ENCODE measurements at regions not wholly inside any gene's neighbourhood (a gene's known extent, or its start where the extent isn't known, plus 50 kb on each side); places are given as distances from the start of the nearest gene placed in this dataset.
"Not testable (repeated sequence)": the region's sequence is repeated elsewhere in the genome, so short reads cannot be mapped to it uniquely, and the experiment has no call there.

DNA sequence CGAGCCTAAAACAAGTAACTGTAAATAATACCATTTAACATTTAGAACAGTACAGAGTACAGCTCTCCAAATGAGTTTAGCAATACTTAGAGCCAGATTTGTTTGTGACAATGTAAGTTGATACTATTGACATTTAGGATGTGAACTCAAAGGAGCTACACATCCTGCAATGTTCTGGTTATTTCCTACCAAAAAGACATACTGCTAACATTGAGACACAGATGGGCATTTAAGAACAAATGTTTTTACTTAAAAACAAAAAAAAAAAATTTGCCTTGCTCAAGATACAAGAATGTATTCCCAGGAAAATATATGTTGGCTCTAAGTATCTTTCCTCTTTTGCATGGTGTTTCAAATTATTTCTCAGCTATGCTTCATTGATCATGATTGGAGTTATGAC is 1464.8 kb upstream of the PRMT6 start:
- DNase-seq (ENCODE audit: low spot score) = no peak

DNA sequence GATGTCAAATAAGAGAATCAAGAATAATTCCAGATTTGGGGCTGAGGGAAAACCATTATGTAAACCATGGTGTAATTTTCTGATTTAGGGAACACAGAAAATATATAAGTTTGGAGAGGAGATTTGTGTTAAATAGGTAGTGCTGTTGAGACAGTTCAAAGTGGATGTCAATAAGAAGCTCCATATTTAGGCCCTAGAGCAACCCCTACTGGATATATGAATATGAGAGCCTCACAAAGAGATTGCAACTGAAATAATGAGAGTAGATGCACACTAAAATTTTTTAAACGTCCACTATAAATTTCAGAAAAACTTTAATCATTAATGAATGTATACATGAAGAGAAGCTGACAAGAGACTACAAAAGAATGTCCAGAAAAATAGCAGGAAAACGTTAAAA is 1447.8 kb upstream of the PRMT6 start:
- no peak for DNase-seq (ENCODE audit: low spot score)

DNA sequence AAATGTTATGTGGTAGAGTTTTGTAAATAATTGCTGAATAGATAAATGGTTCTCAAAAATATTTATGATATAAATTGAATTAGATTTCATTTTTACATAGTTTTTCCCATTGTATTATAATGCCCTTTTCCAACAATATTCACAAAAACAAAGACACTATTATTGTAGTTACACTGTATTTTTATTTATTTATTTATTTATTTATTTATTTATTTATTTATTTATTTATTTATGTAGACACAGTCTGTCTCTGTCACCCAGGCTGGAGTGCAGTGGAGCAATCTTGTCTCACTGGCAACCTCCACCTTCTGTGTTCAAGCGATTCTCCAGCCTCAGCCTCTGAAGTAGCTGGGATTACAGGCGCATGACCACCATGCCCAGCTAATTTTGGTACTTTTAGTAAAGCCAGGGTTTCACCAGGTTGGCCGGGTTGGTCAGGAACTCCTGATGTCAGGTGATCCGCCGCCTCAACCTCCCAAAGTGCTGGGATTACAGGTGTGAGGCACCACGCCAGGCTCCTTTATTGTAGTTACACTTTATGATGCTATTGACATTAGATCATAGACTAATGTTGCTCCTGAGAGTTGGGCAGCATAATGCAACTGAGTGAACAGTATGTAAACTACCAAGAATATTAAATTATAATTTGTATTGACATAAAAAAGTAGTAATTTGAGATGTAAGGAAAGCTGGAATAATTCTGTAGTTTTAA is 1430.0 kb upstream of the PRMT6 start:
- no peak for DNase-seq (ENCODE audit: low spot score)

DNA sequence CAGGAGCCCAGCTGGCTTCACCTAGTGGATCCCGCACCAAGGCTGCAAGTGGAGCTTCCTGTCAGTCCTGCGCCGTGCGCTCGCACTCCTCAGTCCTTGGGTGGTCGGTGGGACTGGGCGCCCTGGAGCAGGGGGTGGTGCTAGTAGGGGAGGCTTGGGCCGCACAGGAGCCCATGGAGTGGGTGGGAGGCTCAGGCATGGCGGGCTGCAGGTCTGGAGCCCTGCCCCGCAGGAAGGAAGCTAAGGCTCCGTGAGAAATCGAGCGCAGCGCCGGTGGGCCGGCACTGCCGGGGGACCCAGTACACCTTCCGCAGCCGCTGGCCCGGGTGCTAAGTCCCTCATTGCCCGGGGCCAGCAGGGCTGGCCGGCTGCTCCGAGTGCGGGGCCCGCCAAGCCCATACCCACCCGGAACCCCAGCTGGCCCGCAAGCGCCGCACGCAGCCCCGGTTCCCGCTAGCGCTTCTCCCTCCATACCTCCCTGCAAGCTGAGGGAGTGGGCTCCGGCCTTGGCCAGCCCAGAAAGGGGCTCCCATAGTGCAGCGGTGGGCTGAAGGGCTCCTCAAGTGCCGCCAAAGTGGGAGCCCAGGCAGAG is 1425.2 kb upstream of the PRMT6 start:
- DNase-seq (ENCODE audit: low spot score) = not testable (repeated sequence)

DNA sequence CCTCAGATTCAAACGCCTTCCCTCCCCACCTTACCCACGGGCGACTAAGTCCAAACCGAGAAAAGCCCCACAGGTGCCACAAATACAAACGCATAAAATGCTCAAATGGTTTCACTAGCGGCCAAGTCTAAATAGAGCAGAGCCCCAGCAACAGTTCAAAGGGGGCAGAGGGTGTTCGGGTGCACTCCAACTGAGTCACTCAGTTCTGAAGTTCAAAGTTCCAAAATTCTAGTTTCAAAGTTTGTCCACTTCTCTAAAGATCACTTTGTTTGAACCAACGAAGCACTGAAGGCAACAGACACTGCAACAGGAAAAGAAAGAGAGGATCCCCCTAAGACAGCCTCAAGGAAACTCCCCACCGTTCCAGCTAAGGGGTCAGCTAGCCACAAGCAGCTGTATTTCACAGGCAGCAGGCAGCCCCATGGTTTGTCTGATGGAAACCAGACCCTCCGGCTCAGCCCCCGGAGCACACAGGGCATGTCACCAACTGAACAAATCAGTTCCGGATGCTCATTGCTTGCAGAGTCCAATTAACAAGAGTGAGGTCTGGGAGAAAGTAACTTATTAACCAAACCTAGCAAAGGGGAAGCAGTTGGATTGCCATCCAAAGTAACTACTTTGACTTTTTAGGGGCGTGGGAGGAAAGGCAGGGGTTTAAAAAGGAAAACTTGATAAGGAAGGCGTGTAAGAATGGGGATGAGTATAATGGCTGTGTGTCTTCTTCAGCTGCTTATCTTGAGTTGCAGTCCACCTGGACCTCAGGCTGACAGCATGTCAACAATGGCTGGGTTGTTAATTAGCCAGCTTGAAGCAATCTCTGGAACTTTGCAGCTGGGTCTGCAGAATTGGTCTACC is 1423.9 kb upstream of the PRMT6 start:
- DNase-seq (ENCODE audit: low spot score) = no peak

DNA sequence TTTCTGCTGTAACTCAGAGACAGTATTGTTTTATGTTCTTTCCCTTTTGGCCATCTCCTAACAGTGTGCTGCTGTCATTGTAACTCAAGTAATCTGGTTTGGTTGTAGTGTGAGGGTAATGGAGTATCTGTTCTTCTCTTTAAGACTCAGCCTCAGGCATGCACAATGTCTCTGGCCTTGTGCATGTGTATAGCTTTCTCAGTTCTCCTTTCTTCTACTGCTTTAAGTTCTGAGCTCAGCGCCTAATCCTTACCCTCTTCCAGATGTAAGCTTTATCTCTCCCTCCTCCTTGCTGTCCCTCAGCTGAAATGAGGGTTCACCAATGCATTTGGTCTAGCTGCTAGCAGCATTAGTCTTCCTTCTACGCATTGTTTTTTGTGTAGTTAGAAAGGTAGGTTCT is 1420.4 kb upstream of the PRMT6 start:
- DNase-seq (ENCODE audit: low spot score) = no peak

DNA sequence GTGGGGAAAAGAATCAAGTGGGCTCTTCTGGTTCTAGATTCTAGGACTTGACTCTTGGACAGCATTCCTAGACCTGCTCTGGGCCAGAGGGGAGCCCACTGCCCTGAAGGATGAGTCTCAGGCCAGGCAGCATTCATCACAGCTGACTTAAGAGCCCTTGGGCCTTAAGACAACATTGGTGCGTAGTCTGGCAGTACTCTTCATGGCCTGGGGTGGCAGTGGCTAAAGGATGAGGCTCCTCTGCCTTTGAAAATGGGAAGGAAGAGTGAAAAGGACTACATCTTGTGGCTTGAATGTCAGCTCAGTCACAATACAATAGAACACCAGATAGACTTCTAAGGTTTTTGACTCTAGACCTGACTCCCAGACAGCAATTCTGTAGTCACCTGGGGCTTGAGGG is 1415.1 kb upstream of the PRMT6 start:
- DNase-seq (ENCODE audit: low spot score) = no peak

DNA sequence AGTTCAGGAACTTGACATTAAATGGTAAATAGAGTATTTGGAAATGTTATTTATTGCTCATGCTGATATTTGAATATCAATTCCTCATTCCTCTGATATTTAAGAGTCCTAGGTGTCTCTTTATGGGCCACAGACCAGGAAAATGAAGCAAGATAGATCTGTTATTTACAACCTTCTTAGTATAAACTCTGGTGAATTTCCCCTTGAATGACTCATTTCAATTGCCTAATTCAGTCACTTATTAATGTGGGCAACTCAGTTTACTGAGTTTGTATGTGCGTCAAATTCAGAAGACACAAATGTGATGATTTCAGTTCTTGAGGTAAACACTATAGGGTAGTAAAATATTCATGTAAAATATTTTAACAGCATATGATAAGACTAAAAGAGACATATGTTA is 1404.4 kb upstream of the PRMT6 start:
- DNase-seq (ENCODE audit: low spot score) = no peak

DNA sequence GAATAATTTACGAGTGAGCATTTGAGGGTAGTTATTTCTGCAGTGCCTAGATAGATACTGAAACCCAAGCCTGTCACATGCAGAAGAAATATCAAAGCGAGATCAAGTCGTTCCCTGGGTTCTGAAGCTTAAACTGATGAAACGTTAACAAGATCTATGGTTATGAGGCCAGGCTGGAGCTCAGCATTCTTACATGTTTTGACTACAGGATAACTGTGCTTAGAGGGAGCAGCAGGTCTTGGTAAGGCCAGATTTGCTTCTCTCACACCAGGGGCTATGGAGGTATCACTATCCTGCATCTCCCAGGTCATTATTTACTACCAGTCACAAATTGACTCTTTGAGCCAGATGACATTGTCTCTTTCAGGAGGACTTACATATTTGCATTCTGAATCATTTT is 1401.4 kb upstream of the PRMT6 start:
- no peak for DNase-seq (ENCODE audit: low spot score)

DNA sequence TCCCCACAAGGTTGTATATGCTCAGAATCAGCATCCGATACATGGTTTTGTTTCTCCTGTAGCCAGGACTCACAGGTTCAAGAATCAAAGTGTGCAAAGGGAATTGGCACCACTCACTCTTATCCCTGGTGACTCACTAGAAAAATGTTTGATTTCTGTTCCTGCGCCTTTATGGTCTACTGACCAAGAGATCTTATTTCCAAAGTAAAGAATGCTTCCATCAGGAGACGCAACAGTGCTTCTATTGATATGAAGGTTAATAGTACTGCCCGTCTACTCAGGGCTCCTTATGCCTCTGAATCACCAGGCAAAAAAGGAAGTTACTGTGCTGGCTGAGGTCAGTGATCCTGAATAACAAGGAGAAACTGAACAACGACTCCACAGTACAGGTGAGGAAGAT is 1392.0 kb upstream of the PRMT6 start:
- no peak for DNase-seq (ENCODE audit: low spot score)

DNA sequence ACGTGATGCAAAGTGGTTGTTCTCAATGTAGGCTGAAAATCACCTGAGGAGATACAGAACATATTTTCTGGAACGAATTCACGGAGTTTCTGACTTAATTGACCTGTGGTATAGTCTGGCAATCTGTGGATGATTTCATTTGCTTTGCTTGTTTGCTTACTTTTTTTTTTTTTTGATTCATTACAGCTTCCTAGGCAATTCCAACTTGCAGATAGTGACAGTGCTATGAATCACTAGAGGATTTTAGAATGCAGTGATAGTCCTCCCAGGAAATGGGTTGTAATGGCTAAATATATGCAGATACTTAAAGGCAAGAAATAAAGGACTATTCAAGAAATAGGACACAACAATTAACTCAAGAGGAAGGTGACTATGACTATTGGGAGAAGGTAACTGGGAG is 1378.1 kb upstream of the PRMT6 start:
- DNase-seq (ENCODE audit: low spot score) = no peak

DNA sequence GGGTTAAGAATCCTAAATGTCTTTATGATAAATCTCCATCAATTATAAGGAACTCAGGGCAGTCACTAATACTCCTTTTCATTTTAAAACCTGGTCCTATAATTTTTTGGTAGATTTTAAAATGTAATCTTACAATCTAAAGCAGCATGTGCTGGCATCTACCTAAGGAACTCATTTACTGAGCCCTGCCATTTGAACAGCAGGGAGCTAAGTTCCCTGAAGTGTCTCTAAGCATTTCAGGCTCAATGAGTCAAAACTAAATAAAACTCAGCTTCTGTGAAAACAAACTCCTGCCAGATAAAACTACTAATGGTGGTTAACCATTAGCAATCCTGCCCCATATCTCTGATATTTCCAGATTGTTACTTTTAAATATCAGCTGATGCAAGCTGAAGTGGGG is 1371.8 kb upstream of the PRMT6 start:
- no peak for DNase-seq (ENCODE audit: low spot score)

DNA sequence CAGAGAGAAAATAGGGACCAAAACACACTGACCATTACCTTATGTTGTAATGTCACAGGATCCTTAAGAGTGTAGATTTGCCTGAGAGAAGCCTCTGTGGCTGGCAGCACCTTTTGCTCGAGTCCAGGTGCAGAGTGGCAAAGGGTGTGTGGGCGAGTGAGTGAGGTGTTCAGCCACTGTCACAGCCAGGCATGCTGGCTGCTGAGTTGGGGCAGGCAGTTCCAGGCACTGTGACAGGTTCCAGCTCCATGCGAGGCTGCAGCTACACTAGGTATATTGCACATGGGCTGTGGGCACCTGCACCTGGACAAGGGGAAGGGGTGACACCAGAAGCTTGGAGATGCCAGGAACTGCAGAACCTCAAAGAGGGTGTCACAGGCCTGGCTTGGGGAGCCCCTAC is 1370.4 kb upstream of the PRMT6 start:
- no peak for DNase-seq (ENCODE audit: low spot score)

DNA sequence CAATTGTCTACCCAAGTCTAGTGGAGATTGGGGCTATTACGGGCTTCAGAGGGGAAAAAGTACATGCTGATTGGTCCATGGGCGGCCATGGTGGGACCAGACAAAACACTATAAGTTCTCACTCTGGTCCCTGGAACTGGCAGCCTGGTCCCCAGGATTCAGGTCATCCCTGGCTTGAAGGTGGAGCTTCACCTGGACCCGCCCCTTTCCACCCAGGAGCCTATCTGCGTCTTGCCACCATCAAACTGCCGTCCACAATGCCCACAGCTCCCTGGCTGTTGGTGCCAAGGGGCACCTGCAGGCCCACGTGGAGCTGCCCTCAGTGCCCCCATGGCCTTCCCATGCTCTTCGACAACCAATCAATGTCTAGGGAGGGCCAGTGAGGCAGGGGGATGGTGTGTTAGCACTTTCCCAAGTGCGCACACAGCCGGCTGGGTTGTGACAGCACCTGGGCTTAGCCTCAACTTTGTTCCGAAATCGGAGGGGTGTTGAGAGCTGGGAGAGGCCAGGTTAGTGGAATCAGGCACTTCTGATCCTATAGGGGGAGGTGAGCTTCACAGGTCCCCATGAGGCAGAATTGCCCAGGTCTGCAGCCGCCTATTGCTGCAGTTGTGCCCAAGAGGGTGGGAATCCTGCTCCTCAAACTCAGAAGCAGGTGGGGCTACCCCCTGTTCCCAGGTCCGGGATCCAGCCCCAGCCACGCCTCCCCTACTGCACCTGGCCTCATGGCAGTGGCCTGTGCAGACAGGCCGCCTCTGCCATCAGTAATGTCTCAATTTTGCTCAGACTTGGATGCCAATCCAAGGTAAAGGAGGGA is 1369.4 kb upstream of the PRMT6 start:
- no peak for DNase-seq (ENCODE audit: low spot score)

DNA sequence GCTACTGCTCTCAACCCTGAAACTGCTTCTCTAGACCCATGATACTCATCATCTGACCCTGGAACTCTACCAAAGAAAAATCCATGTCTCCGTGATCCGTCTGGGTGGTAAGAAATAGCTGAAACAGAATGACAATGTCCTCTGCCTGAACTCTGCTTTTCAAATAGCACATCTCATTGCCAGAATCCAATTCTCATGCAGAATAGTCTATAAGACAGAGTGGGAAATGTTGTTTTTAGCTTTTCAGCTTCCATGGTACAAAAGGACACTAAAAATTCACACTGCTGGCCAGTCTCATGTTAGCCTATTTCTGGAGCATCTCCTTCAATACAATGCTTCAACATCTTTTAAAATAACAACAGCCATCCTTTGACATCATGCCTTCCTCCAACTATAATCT is 1355.8 kb upstream of the PRMT6 start:
- DNase-seq (ENCODE audit: low spot score) = no peak

DNA sequence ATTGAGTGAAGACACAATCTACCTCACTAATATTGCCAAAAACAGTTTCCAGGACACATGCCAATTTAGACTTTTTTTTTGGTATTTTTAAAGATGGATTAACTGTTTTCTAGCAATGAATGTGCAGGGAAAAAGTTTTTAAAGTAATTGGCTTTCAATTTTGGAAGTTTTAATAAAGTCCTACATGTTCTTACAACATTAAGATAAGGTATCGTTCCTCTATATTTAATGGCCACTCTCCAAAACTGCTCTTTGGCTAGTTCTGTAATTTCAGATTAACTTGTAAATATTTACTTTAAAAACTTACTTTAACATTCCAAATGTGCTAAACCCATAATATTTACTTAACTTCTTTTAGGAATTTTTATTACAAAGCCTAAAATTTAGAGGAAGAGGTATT is 1332.2 kb upstream of the PRMT6 start:
- DNase-seq (ENCODE audit: low spot score) = no peak

DNA sequence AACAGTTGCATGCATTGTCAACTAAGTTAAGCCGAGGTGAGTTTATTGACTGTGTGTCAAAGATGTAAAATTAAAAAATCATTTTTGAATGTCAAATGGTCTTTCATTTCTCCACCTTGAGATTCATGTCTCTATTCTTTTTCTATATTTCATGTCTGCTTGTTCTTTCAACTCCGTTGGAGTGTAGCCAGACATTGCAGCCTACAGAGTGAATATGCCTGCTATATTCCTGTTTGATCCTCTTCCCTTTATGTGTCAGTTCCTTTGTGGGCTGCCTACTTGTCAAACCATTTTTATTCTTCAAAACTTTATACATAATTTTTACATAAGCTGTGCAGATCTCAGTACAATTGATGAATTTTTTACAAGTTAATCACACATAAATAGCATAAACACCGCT is 1325.8 kb upstream of the PRMT6 start:
- DNase-seq (ENCODE audit: low spot score) = no peak

DNA sequence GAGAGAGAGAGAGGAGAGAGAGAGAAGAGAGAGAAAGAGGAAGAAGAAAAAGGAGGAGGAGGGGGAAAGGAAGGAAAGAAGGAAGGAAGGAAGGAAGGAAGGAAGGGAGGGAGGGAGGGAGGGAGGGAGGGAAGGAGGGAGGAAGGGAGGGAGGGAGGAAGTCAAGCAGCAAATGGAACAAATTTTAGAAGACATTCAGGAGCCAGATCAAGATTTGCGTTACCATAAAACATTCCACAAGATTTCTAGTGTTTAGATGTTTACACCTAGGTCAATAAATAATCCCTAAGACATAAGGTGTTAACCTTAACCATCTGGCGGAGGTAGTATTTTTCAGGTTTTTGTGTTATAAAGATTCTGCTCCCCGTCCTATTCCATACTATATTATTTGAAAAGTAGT is 1320.1 kb upstream of the PRMT6 start:
- no peak for DNase-seq (ENCODE audit: low spot score)

DNA sequence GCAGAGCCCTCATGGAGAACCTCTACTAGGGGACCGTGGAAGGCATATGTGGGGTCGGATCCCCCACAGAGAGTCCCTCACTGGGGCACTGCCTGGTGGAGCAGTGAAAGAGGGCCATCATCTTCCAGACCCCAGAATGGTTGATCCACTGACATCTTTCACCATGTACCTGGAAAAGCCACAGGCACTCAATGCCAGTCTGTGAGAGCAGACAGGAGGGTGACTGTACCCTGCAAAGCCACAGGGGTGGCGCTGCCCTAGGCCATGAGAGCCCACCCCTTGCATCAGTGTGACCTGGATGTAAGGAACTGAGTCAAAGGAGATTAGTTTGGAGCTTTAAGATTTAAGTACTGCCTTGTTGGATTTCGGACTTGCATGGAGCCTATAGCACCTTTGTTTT is 1276.7 kb upstream of the PRMT6 start:
- no peak for DNase-seq (ENCODE audit: low spot score)

DNA sequence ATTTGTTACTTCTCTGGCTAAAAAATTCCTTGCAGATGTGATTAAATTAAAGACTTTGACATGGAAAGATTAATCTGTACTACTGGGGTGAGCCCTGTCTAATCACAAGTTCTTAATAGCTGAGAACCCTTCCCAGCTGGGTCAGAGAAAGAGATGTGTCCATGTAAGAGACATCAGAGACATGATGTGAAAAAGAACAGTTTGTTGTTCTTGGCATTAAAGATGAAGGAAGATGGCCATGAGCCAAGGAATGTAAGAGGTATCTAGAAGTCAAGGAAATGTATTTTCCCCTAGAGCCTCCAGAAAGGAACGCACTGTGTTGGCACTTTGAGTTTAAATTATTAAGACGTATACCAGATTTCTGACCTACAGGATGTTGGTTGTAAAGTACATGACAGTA is 1271.5 kb upstream of the PRMT6 start:
- no peak for DNase-seq (ENCODE audit: low spot score)

DNA sequence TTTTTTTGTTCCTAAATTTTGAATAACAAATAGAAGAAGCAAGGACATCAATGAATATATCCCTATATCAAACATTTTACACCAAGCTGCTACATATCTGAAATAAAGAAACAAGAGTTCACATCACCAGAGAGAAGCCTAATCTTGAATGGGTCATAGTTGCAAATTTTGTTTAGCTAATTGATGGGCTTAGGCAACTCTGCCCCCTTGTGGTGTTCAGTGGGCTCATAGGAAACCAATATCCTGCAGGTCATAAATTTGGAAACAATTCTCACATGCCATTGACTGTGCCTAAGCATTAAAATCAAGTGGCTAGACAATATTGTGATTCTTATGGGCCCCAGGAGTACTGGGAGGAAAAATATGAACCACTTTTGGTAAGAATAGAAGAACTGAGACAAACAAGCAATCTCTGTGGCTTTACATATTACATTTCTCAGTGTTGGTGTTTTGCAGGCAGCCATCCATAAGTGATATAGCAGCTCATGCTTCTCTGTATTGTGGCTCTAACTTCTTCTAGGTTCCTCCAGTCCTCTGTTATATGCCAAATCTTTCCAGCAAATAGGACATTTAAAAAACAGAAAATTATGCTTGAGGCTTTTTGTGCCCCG is 1262.8 kb upstream of the PRMT6 start:
- DNase-seq (ENCODE audit: low spot score) = no peak

DNA sequence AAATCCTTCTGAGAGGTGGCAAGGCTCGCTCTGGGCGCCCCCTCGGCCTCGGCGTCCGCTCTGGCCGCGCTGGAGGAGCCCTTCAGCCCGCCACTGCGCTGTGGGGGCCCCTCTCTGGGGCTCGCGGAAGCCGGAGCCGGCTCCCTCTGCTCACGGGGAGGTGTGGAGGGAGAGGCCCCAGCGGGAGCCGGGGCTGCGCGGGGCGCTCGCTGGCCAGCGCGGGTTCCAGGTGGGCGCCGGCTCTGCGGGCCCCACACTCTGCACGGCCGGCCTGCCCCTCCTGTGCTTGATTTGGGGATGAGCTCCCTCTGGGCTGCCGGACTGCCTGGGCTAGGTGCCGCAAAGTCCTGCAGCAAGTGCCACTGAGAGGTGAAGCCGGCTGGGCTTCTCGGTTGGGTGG is 1260.7 kb upstream of the PRMT6 start:
- DNase-seq (ENCODE audit: low spot score) = no peak

All from CD4-positive, alpha-beta T cell treated with Interleukin-15 for 4 hours (primary cell).